ENCODE measurements at regions not wholly inside any gene's neighbourhood (a gene's known extent, or its start where the extent isn't known, plus 50 kb on each side); places are given as distances from the start of the nearest gene placed in this dataset.

- Histone ChIP-seq H3K4me2 (ENCODE audit: insufficient read depth, insufficient read length, low read length) (no peak overlapping the region), H2BK5ac (ENCODE audit: insufficient read length, low read length) (no peak overlapping the region), H3K9me3 (ENCODE audit: control insufficient read depth, low read depth, low read length) (no peaks in the 10 kb centered on the region), H2BK15ac (ENCODE audit: low read depth, low read length) (no peak overlapping the region), H3K79me2 (ENCODE audit: insufficient read depth, low read length) (no peaks in the 10 kb centered on the region), H3T11ph (ENCODE audit: low read length) (no peak overlapping the region), H3K23ac (ENCODE audit: insufficient read length, low read depth, low read length) (no peak overlapping the region), H4K91ac (ENCODE audit: insufficient read length, low read depth, low read length) (no peak overlapping the region), H3K56ac (ENCODE audit: insufficient read length, low read depth, low read length) (no peak overlapping the region), H3K18ac (ENCODE audit: insufficient read length, low read depth, low read length) (no peak overlapping the region), H3K23me2 (ENCODE audit: insufficient read length, low read depth, low read length, poor library complexity, severe bottlenecking) (no peaks in the 10 kb centered on the region), H3K27me3 (ENCODE audit: insufficient read depth, low read length) (no peaks in the 10 kb centered on the region), H2BK12ac (ENCODE audit: insufficient read length, low read depth, low read length) (no peak overlapping the region), H2BK120ac (ENCODE audit: low read depth, low read length, poor library complexity, severe bottlenecking) (no peak overlapping the region), H2AFZ (ENCODE audit: low read length) (no peak overlapping the region), H2BK20ac (ENCODE audit: low read depth, low read length, poor library complexity, severe bottlenecking) (no peak overlapping the region), H3K4me1 (ENCODE audit: insufficient read depth, low read length) (no peaks in the 10 kb centered on the region), H2AK5ac (ENCODE audit: insufficient read length, low read length) (no peak overlapping the region), H3K9ac (ENCODE audit: extremely low read depth, insufficient read length, low read length) (no peak overlapping the region), H3K79me1 (ENCODE audit: insufficient read depth, low read depth, low read length, poor library complexity, severe bottlenecking) (no peaks in the 10 kb centered on the region), H3K4ac (ENCODE audit: low read depth, low read length) (no peak overlapping the region), H4K20me1 (ENCODE audit: control insufficient read depth, insufficient read depth, insufficient read length) (no peaks in the 10 kb centered on the region), H3K27ac (ENCODE audit: insufficient read length, low read depth, low read length) (no peak overlapping the region), H4K5ac (ENCODE audit: insufficient read length, low read depth, low read length) (no peak overlapping the region), H3K14ac (ENCODE audit: insufficient read depth, low read length) (no peak overlapping the region), H4K8ac (replicated peaks; ENCODE audit: insufficient read length, low read depth, low read length) (no peak overlapping the region)
- Mint-ChIP-seq H3K9me3 (peaks cover 3 to 8% of the 10 kb centered on the region in 2 experiments), H3K27ac (no peak overlapping the region), H3K27me3 (ENCODE audit: low read depth) (no peaks in the 10 kb centered on the region), H3K4me3 (no peak overlapping the region), H3K36me3 (ENCODE audit: insufficient read depth in 1 of 3, low read depth in 3 of 3) (peaks cover 2 to 9% (median 2%) of the 10 kb centered on the region in 3 experiments; a peak in 5 of 7 replicates), H3K4me1 (peaks cover 7 to 9% of the 10 kb centered on the region in 2 experiments)
- DNase-seq, result no peak
- TF ChIP-seq, protein P1, sequence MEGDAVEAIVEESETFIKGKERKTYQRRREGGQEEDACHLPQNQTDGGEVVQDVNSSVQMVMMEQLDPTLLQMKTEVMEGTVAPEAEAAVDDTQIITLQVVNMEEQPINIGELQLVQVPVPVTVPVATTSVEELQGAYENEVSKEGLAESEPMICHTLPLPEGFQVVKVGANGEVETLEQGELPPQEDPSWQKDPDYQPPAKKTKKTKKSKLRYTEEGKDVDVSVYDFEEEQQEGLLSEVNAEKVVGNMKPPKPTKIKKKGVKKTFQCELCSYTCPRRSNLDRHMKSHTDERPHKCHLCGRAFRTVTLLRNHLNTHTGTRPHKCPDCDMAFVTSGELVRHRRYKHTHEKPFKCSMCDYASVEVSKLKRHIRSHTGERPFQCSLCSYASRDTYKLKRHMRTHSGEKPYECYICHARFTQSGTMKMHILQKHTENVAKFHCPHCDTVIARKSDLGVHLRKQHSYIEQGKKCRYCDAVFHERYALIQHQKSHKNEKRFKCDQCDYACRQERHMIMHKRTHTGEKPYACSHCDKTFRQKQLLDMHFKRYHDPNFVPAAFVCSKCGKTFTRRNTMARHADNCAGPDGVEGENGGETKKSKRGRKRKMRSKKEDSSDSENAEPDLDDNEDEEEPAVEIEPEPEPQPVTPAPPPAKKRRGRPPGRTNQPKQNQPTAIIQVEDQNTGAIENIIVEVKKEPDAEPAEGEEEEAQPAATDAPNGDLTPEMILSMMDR (conservative IDR thresholded peaks at IDR 0.05), result no peak
- WGBS (ENCODE audit: extremely low coverage, insufficient read length, low lambda C conversion rate), result no CpG with 5 or more reads among the region's 2 CpGs
Measured at GRCh38 chr3:104245981-104246380, 1120.7 kb upstream of the ALCAM start.
